NCI-H128 (cell line): ENCODE measurements at regions not wholly inside any gene's neighbourhood (a gene's known extent, or its start where the extent isn't known, plus 50 kb on each side); places are given as distances from the start of the nearest gene placed in this dataset.
"Not testable (repeated sequence)": the region's sequence is repeated elsewhere in the genome, so short reads cannot be mapped to it uniquely, and the experiment has no call there.

Source experiments
- DNase-seq: peaks from one replicate; lab custom pipeline; 2025; ENCODE audit not compliant: unreplicated experiment; lab: John Stamatoyannopoulos, UW

DNA sequence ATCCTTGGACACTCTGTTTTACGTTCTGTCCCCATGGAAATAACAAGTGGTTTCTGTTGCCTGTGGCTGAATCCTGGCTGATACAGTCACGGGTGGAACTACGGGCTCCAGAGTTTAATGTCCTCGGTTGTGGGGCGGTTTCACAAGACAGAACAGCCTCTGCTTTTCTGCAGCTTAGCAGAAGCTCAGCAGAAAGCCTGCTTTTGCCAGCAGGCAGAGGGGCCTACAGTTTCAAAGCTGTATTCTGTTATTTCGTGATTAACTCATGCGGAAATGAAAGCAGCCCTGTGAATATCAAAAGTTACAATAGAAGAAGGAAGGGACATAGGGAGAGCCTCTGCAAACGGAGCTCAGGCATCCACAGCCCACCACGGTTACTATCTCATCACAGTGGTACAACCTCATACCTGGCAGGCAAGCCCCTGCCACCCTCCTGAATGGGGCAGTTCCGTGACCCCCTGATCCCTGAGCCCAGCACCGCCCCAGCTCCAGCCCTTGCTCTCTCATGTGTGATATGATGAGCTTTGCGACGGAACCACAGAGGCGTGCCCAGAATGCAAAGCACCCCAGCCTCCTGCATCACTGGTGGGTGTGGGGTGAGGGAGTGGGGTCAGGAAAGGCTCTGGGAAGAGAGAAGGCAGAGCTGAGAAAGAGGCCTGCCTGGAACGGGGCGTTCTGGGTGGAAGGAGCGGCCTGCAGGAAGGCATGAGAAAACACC lies 360.6 kb downstream of the BRD1 start:
- no peak for DNase-seq

DNA sequence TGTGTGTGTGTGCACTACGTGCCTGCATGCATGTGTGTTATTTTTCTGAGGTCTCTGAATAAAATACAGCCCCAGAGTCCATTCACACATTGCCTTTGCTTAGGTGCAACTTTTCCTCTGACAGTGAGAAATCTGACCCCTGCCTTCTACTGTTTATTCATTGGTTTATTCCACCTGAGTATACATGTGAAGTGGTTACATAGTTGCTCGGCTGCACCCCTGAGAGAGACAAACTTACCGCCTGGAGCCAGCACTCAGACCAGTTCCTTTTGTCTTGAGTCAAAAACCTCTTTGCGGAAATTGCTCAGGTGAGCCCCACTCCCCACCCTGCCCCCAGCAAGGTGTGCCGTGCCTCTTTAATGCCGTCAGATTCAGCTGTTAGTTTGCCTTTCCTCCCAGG lies 363.6 kb downstream of the BRD1 start:
- peak; percentile 4 for DNase-seq

DNA sequence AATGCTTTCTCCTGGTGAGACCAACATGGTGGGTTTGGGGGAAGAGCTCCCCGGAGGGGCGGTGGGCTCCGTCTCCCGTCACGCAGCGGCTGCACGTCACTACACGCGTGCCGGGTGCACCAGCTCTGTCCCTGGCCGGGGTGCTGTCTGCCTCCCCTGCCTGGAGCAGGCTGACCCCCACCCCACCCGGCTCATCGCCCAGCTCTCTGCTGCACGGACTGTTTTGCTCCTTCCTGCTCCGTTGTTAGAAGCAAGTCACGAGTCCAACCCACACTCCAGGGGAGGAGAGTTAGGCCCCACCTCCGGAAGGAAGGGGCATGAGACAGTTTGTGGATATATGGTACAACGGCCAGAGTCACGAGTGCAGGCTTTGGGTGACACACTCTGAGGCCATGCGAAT lies 364.9 kb downstream of the BRD1 start:
- no peak for DNase-seq

DNA sequence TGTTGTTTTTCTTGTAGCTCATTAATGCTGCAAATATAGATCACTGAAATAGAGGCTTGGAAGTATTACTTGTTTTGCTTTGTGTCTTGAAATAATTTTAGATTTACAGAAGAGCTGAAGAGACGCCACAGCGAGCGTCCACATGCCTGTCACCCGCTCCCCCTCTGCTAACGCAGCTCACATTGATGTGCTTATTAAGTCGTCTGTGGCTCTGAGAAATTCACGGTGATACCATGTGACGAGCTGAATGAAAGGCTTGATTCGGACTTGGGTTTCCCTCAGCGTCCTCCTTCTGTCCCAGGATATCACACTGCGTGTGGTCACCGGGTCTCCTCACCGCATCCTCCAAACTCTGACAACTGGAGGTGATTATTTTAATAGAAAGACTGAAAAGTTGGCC lies 365.4 kb downstream of the BRD1 start:
- DNase-seq = no peak

DNA sequence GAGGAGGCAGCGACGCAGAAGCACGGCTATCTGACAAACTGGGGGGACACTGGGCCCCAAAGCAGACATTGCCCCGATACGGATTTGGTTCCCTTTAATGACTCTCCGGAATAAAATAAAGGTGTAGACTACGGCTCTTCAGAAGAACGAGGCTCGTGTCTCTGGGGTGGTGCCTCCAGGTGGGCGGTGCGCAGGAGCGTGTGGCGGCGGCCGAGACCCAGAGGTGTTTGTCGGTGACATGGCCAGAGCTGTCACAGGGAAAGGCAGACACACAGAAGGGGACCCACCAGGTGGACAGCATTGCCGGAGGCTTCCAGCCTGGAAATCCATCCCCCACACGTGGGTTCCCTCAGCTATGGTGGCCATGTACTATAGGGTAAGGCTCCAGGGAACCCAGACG lies 366.0 kb downstream of the BRD1 start:
- no peak for DNase-seq

DNA sequence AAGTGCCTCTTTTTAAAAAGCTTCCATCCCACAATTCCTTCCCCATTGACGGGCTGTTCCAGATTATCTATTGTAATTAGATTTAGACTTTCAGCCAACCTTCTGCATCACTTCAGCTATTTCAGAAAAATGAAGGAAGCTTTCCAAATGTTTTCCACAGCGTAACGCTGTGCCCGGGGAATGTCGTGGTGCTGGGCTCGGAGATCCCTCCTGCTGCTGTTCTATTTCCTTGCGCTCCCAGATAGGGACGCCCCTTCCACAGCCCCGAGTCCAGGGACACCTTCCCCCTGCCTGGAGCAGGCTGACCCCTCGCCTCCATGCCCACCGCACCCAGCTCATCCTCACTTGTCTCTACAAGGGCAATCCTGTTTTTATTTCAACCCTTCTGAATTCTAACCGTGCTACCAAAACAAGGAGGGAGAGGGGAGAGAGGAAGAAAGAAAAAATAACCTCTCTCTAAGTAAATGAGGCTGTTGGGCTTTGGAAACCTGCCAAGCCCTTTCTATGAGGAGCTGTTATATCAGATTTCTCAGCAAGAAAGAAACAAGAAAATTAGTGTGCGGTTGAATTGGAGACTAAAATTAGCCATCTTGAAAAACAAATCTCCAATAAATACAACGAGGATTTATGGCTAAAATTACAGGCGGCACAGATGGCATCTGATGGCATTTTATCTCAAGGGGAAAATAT lies 366.9 kb downstream of the BRD1 start:
- peak; percentile 11 for DNase-seq

DNA sequence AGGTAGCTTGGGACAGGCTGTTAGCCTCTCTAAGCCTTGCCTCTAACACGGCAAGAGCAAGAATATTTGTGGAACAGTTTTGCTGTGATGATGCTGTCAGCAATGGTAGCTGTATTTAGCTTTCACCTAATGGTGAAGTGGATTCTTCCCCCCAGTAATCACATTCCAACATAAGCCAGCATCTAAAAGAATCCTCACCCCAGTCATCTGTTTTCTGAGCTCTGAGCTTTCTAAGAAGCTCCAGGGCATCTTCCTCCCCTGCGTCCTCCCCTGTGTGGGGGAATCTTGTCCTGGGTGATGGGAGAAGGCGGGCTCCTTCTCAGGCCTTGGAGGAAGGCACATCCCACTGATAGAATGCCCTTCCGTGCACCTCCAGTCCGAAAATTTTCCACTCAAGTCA lies 367.6 kb downstream of the BRD1 start:
- DNase-seq = no peak

DNA sequence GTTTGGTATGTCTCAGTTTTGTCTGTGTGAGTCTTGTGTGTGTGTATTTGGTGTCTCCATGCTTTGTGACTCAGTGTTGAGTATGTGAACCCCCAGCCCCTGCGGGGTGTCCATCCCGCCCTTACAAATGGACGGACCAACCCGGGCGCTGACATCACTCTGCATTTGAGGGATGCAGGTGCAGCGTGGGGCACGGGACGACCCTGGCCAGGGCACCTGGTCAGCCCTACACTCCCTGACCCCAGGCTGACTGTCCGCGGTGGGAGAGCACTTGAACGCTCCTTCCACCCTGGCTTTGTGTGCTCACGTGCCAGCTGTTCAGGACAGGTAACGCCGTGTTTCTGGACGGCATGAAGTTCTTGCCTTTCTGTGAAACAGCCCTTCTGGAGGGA lies 369.0 kb downstream of the BRD1 start:
- no peak for DNase-seq

DNA sequence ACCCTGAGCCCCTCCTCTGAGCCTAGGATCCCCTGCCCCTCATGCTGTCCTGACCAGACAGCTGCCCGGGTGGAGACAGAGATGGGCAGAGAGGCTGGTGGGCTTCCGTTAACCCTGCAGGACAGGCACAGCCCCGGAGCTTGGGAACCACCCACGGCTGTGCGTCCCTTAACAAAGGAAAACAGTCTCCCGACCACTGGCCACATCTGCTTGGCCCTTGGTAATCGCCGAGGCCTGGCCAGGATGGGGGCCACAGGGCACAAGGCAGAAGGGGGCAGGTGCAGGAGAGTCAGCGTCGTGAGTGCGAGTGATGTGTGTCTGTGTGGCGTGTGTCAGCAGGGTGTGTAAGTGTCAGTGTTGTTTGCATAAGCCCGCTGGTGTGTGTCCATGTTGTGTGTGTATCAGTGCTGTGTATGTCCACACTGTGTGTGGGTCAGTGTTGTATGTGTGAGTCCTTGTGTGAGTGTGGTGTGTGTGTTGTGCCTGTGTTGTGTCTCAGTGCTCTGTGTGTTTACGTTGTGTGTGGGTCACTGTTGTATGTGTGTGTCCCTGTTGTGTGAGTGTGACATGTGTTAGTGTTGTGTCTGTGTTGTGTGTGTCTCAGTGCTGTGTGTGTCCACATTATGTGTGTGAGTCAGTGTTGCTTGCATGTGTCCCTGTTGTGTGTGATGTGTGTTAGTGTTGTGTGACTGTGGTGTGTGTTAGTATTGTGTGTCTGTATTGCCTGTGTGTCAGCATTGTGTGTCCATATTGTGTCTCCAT lies 369.5 kb downstream of the BRD1 start:
- DNase-seq = no peak

DNA sequence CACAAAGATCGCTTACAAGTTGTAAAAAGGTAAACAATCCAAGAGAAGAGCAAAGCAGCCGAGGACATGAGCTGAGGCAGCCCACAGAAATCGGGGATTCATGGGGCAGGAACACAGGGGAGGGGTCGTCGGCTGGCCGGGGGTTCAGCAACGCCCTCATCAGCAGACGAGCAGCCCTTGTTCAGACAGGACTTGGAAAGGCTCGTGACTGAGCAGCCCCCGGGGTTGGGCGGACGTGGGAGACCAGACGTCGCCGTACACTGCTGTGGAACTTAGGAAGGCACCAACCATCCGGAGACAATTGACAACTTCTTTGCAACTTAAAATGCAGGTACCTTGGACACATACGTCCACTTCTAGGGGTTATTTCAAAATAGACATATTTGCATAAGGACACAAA lies 370.5 kb downstream of the BRD1 start:
- no peak for DNase-seq

DNA sequence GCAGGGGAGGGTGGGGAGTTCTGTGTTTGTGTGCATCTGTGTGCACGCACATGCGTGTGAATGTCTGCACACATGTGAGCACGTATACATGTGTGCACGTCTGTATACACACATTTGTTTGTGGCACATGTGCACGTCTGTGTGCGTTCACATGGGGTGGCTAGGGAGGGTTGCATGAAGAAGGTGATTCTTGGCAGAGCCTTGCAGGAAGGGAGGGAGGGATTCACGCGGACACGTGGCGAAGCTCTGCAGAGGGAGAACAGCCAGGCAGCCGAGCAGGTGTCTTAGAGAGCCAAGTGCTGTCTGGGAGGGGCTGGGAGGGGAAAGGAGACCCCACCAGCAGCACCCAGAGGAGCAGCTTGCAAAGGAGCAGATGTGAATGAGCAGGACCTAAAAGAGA lies 372.1 kb downstream of the BRD1 start:
- DNase-seq = no peak

DNA sequence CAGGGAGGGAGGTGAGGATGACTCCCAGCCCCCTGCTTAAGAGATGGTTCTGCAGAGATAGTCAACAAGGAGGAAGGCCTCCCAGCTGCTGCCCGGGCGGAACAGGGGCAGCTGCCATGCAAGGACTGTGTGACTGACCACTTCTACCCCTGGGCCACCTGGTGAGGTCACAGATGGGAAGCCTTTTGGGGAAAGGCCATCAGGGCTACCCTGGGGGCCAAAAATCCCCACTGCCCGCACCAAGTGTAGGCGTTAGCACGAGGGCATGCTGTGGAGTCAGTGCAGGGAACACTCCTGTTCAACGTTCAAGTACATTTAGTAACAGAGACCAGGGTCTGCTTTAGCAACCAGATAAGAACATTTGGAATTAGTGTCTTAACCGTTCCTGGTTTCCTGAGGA lies 372.9 kb downstream of the BRD1 start:
- no peak for DNase-seq

DNA sequence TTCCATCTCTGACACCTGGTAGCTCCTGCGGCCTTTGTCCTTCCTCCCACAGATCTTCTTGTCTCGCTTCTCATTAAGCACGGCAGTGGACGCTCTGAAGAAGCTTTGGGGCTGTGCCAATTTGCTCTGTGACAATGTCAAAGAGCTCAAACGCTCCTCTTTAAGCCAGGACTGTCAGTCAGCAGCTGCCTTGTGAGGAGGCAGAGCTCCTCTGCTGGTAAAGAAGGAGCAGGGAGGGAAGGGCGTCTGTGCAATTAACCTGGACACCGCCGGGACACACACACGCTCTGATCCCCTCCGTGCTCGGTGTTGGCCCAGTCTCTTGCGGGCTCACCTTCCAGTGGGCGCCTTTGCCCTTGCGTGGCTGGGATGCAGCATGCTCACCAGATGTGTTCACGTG lies 373.9 kb downstream of the BRD1 start:
- no peak for DNase-seq

DNA sequence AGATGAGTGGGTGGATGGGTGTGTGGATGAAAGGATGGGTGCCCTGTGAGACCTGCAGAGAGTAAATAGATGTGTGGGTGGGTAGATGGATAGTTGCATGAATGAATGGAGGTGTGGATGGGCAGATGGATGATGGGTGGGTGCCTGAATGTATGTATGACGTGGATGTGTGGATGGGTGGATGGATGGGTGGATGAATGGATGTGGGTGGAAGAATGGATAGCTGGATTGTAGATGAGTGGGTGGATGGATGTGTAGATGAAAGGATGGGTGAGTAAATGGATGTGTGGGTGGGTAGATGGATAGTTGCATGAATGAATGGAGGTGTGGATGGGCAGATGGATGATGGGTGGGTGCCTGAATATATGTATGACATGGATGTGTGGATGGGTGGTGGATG lies 374.7 kb downstream of the BRD1 start:
- not testable (repeated sequence) for DNase-seq

DNA sequence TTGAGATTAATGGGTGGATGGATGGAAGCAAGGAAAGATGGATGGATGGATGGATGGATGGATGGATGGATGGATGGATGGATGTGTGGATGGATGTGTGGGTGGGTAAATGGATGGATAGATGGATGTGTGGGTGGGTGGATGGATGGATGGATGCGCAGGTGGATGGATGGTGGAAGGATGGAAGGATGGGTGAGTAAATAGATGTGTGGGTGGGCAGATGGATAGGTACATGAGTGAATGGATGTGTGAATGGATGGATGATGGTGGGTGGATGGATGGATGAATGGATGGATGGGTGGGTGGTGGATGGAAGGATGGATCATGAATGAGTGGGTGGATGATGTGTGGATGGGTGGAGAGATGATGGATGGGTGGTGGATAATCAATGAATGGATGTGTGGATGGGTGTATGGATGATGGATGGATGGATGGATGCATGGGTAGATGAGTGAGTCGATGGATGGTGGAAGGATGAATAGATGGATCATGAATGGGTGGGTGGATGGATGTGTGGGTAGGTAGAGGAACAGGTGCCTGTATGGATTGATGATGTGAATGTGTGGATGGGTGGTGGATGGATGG lies 375.2 kb downstream of the BRD1 start:
- no peak for DNase-seq

DNA sequence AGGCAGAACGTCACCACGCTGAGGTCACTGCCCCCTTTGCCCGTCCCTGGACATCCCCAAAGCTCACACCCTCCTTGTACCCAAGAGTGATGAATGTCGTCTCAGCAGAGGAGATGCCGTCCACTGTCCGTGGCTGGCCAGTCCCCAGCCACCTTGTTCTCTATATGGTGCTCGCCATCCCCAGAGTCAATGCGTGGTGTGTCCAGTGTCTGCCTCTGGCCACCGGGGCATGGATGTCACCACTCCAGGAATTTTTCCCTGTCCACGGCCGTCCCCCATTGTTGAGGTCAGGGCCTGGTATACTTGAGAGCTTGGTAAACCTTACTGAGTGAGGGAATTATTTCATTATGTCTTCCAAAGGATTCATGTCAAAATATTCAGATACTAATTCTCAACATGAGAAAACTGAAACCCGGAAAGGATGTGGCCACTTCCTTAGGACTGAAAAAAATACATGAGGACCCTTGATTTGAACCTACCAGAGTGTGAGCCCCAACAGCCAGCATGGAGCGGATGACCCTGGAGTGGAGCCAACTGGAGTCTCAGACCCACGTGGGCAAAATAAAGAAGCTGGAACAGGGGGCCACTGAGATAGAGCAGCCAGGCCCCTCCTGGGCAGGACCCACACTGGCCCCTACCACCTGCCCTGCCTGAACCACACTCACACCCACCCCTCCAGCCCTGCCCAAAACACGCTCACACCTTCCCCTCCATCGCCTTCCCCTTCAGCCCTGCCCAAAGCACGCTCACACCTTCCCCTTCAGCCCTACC lies 376.4 kb downstream of the BRD1 start:
- no peak for DNase-seq

DNA sequence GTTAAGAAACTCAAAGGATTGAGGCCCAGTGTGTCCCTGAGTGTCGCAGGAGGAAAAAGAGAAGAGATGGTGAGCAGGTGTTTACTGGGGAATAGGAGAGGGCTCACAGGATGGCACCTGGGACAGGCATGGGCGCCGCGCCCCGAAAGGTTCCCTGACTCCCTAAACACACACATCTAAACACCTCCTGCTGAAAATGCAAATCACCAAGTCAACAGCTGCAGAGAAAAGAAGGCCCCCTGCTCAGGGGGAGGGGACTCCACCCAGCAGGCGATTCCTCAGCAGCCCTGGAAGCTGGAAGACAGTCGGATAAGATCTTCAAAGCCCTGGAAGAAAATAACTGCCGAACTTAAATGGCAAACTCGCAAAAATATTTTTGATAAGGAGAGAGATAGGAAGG lies 377.2 kb downstream of the BRD1 start:
- DNase-seq = no peak

DNA sequence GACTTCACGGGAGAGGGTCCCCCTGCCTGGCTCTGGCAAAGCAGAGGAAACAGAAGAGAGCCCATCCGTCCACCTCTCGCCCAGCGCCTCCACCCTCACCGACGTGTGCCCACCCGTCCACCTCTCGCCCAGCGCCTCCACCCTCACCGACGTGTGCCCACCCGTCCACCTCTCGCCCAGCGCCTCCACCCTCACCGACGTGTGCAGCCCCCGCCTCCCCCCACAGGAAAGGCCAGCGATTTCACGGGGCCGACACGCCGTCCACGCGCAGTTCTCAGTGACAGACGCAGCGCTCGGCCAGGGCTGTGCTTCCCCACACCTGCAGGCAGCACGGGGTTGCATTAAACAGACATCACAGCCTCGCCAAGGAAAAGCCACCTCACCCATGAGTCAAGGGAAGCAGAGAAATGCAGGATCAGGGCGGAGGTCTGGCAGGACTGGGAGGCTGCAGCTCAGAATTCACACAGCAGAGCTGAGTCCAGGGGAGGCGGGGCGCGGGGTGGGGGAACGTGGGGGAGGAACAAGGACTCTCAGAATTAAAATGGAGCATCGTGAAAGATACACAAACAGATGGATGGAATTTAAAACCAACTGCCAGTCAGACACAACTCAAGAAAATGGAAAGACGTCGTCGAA lies 377.7 kb downstream of the BRD1 start:
- no peak for DNase-seq

DNA sequence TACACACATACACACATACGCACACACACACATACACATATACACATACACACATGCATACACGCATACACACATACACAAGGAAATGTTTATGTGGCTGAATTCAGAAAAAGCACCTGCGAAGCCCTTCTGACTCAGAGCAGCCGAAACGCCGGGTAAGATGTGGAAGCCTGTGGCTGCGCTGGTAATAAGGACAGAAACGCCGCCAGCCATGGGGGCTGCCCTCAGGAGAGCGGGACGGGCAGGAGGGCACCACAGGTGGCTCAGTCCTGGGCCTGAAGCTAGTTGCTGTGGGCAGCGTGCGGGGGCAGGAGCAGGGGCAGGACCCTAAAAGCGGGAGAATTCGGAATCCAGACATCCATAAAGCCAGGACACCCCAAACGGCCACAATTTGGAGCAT lies 378.3 kb downstream of the BRD1 start:
- DNase-seq = no peak

DNA sequence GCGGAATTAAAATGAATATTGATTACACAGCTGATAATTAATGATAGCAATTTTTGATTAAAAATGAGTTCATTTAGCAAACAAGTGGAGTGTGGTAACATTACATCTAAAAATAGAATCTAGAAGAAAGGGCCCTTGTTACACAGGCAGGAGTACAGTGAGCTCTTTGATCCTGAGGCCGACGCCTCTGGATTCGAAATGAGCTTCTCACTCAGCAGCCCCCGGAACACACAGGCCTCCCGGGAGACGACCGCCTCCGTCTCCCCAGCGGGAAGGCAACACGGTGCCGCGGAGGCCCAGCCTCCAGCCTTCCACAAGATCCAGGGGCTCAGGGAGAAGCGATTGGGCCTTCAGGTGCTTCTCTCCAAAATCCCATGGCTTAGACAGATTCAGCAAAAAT lies 379.1 kb downstream of the BRD1 start:
- no peak for DNase-seq

DNA sequence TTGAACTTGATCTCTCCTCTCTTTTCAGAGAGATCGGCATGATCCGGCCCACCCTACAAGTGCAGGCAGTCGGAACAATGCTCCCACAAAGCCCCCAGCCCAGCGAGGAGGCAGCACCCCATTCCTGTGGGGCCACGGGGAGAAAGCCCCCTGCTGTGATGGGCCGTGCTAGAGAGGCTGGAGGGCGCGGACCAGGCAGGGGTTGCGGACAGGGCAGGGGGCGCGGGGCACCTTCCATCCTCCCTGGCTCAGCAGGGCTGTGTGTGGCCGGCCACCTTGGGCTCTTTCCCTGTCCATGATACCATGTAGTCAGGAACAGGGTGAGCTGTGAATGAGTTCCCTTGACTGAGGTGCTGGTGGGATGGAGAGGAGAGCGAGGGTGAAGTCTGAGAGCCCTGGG lies 379.8 kb downstream of the BRD1 start:
- DNase-seq = no peak
